CD4-positive, CD25-positive, alpha-beta regulatory T cell (primary cell): ENCODE measurements at regions not wholly inside any gene's neighbourhood (a gene's known extent, or its start where the extent isn't known, plus 50 kb on each side); places are given as distances from the start of the nearest gene placed in this dataset.
"Not testable (repeated sequence)": the region's sequence is repeated elsewhere in the genome, so short reads cannot be mapped to it uniquely, and the experiment has no call there.

Experiments
- ATAC-seq, 2 donors: fragments of 150-1000 bp; cut with Tn5 transposase; one replicate each; pipeline ENCODE4 v1.10.0; 2021; ENCODE audit warnings: low read depth in 2 of 2, moderate number of reproducible peaks in 2 of 2, moderate library complexity in 1 of 2
- DNase-seq, 3 donors: peaks; one replicate each; pipeline versions ENCODE4 v3.0.0 to v3.0.0-alpha.2; 2012 to 2022; ENCODE audit warnings: mixed read lengths in 1 of 3
- H3K27ac ChIP-seq: one replicate; pipeline ENCODE4 v1.7.0; 2013; ENCODE audit warnings: mild to moderate bottlenecking, low read length; ENCODE audit not compliant: insufficient read depth, poor library complexity, severe bottlenecking
- H3K27me3 ChIP-seq: one replicate; pipeline ENCODE4 v1.7.0; 2013; ENCODE audit warnings: low read length; ENCODE audit not compliant: control insufficient read depth, insufficient read depth
- H3K36me3 ChIP-seq: one replicate; pipeline ENCODE4 v1.7.0; 2013; ENCODE audit warnings: mild to moderate bottlenecking, low read length, moderate library complexity; ENCODE audit not compliant: control insufficient read depth, insufficient read depth
- H3K4me1 ChIP-seq: 2 replicates; pipeline ENCODE4 v1.7.0; 2013; ENCODE audit warnings: mild to moderate bottlenecking, low read length; ENCODE audit not compliant: insufficient read depth, control insufficient read depth, poor library complexity, severe bottlenecking
- H3K4me3 ChIP-seq: one replicate; pipeline ENCODE4 v1.7.0; 2013; ENCODE audit warnings: low read depth, mild to moderate bottlenecking, low read length, moderate library complexity
- H3K9me3 ChIP-seq, 2 experiments: 1 replicate in 1 of 2; 2 replicates in 1 of 2; pipeline ENCODE4 v1.7.0; 2013; ENCODE audit warnings: low read length in 2 of 2, mild to moderate bottlenecking in 1 of 2, moderate library complexity in 1 of 2; ENCODE audit not compliant: control insufficient read depth in 2 of 2
- H3K27ac Mint-ChIP-seq, 3 donors: one replicate each; pipeline ENCODE4 v1.8.0; 2020 to 2022; ENCODE audit warnings: mild to moderate bottlenecking in 3 of 3, mixed read lengths in 3 of 3, moderate library complexity in 2 of 3
- H3K27me3 Mint-ChIP-seq: one replicate; pipeline ENCODE4 v1.8.0; 2022; ENCODE audit warnings: mild to moderate bottlenecking, mixed read lengths
- H3K36me3 Mint-ChIP-seq: one replicate; pipeline ENCODE4 v1.8.0; 2020; ENCODE audit warnings: mixed read lengths
- H3K4me1 Mint-ChIP-seq, 4 donors: one replicate each; pipeline ENCODE4 v1.8.0; 2020 to 2022; ENCODE audit warnings: mixed read lengths in 4 of 4, mild to moderate bottlenecking in 1 of 4
- H3K4me3 Mint-ChIP-seq, 4 donors: one replicate each; pipeline ENCODE4 v1.8.0; 2020 to 2022; ENCODE audit warnings: mild to moderate bottlenecking in 4 of 4, mixed read lengths in 4 of 4, moderate library complexity in 3 of 4
- H3K9me3 Mint-ChIP-seq, 7 donors: one replicate each; pipeline ENCODE4 v1.8.0; 2020 to 2022; ENCODE audit warnings: mixed read lengths in 7 of 7, mild to moderate bottlenecking in 3 of 7, moderate library complexity in 2 of 7

- Histone ChIP-seq H3K4me3 (no peak overlapping the region), H3K36me3 (no peaks in the 10 kb centered on the region), H3K27me3 (no peaks in the 10 kb centered on the region), H3K27ac (no peak overlapping the region), H3K4me1 (peaks cover 8% of the 10 kb centered on the region), H3K9me3 (no peaks in the 10 kb centered on the region)
- H3K27ac Mint-ChIP-seq, result no peak overlapping the region
- H3K27me3 Mint-ChIP-seq, result no peaks in the 10 kb centered on the region
- peaks cover 0 to 18% (median 10%) of the 10 kb centered on the region in 4 donors for H3K4me1 Mint-ChIP-seq
- H3K36me3 Mint-ChIP-seq, result no peaks in the 10 kb centered on the region
- H3K4me3 Mint-ChIP-seq, result no peak overlapping the region
- ATAC-seq (no peak), DNase-seq (no peak)
- peaks cover 0 to 3% (median 0%) of the 10 kb centered on the region in 7 donors for H3K9me3 Mint-ChIP-seq
Measured at GRCh38 chrX:13485167-13485566, 84.2 kb upstream of the EGFL6 start.

- Mint-ChIP-seq H3K27ac (peak overlapping the region in 2 of 3 donors; percentile 13 to 32), H3K9me3 (peaks cover 0 to 3% (median 0%) of the 10 kb centered on the region in 7 donors), H3K4me1 (peaks cover 0 to 18% (median 10%) of the 10 kb centered on the region in 4 donors), H3K36me3 (no peaks in the 10 kb centered on the region), H3K27me3 (no peaks in the 10 kb centered on the region), H3K4me3 (no peak overlapping the region)
- H3K4me3 ChIP-seq, result no peak overlapping the region
- ATAC-seq (no peak), DNase-seq (no peak)
- H3K27me3 ChIP-seq, result no peaks in the 10 kb centered on the region
- H3K36me3 ChIP-seq, result no peaks in the 10 kb centered on the region
- H3K27ac ChIP-seq, result no peak overlapping the region
- no peaks in the 10 kb centered on the region for H3K9me3 ChIP-seq
- peaks cover 8% of the 10 kb centered on the region for H3K4me1 ChIP-seq
Measured at GRCh38 chrX:13483773-13484172, 85.6 kb upstream of the EGFL6 start.

- Mint-ChIP-seq H3K27ac (no peak overlapping the region), H3K9me3 (peaks cover 0 to 3% (median 0%) of the 10 kb centered on the region in 7 donors), H3K27me3 (no peaks in the 10 kb centered on the region), H3K4me3 (no peak overlapping the region), H3K4me1 (peaks cover 0 to 14% (median 5%) of the 10 kb centered on the region in 4 donors), H3K36me3 (no peaks in the 10 kb centered on the region)
- no peak overlapping the region for H3K27ac ChIP-seq
- no peak for DNase-seq
- peaks cover 8% of the 10 kb centered on the region for H3K4me1 ChIP-seq
- no peak for ATAC-seq
- no peaks in the 10 kb centered on the region for H3K27me3 ChIP-seq
- H3K9me3 ChIP-seq, result no peaks in the 10 kb centered on the region
- no peaks in the 10 kb centered on the region for H3K36me3 ChIP-seq
- H3K4me3 ChIP-seq, result no peak overlapping the region
Measured at GRCh38 chrX:13482746-13483541, 86.5 kb upstream of the EGFL6 start.

DNA sequence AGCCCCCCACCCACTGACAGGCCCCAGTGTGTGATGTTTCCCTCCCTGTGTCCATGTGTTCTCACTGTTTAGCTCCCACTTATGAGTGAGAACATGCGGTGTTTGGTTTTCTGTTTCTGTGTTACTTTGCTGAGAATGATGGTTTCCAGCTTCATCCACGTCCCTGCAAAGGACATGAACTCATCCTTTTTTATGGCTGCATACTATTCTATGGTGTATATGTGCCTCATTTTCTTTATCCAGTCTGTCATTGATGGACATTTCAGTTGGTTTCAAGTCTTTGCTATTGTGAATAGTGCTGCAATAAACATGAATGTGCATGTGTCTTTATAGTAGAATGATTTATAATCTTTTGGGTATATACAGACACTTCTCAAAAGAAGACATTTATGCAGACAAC is 88.6 kb upstream of the EGFL6 start:
- H3K4me3 Mint-ChIP-seq, H3K4me3 ChIP-seq, DNase-seq, H3K4me1 Mint-ChIP-seq, ATAC-seq, H3K27me3 Mint-ChIP-seq, H3K9me3 Mint-ChIP-seq, H3K9me3 ChIP-seq, H3K4me1 ChIP-seq, H3K27ac ChIP-seq, H3K36me3 Mint-ChIP-seq, H3K27ac Mint-ChIP-seq, H3K36me3 ChIP-seq, H3K27me3 ChIP-seq: not testable (repeated sequence)

DNA sequence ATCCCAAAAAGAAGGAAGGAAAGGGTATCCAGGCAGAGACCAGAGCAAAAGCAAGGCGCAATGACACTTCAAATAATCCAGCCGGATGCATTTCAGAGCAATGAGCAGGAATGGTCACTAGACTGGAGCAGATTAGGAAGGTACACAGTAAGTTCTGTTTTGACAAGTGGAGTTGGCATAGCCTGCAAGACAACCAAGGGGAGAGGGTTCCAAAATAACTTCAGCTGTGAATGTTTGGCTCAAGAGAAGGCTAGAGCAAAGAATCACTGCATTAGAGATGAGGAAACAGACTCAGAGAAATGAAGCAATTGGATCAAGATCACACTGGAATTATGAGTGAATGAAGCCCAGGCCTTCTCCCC is 90.0 kb upstream of the EGFL6 start:
- Histone ChIP-seq H3K27me3 (no peaks in the 10 kb centered on the region), H3K27ac (no peak overlapping the region), H3K9me3 (no peaks in the 10 kb centered on the region), H3K36me3 (no peaks in the 10 kb centered on the region), H3K4me1 (no peaks in the 10 kb centered on the region), H3K4me3 (no peak overlapping the region)
- Mint-ChIP-seq H3K27me3 (no peaks in the 10 kb centered on the region), H3K27ac (no peak overlapping the region), H3K4me3 (no peak overlapping the region), H3K36me3 (no peaks in the 10 kb centered on the region), H3K9me3 (peaks cover 0 to 3% (median 0%) of the 10 kb centered on the region in 7 donors), H3K4me1 (peaks cover 0 to 3% (median 1%) of the 10 kb centered on the region in 4 donors)
- DNase-seq, result no peak
- no peak for ATAC-seq

- peaks cover 0 to 8% (median 6%) of the 10 kb centered on the region in 4 donors for H3K4me1 Mint-ChIP-seq
- Histone ChIP-seq H3K27me3 (no peaks in the 10 kb centered on the region), H3K27ac (no peak overlapping the region), H3K4me1 (peaks cover under 1% of the 10 kb centered on the region), H3K9me3 (no peaks in the 10 kb centered on the region), H3K4me3 (no peak overlapping the region), H3K36me3 (no peaks in the 10 kb centered on the region)
- ATAC-seq (no peak), DNase-seq (no peak)
- no peak overlapping the region for H3K4me3 Mint-ChIP-seq
- H3K9me3 Mint-ChIP-seq, result peaks cover 0 to 3% (median 0%) of the 10 kb centered on the region in 7 donors
- no peak overlapping the region for H3K27ac Mint-ChIP-seq
- no peaks in the 10 kb centered on the region for H3K27me3 Mint-ChIP-seq
- H3K36me3 Mint-ChIP-seq, result no peaks in the 10 kb centered on the region
Measured at GRCh38 chrX:13478740-13479451, 90.5 kb upstream of the EGFL6 start.

DNA sequence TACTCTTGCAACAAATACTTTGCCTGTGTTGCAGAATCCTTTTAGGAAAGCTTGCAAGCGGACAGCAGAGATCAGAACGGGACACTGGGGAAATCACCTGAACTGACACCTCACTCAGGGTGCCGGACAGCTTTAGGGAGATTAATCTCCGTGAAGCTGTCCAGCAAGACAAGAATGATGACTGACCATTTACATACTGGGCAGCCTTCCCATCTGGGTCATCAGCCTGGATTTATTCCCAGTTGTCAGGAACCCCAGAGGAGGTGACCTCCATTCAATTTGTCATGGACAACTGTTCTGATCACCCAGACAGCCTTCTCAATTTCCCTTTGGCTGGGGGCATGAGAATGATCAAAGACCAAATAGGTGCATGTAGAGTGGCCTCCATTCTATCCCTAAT is 93.0 kb upstream of the EGFL6 start:
- H3K27me3 ChIP-seq, result no peaks in the 10 kb centered on the region
- Mint-ChIP-seq H3K27ac (no peak overlapping the region), H3K36me3 (no peaks in the 10 kb centered on the region), H3K9me3 (peaks cover 0 to 2% (median 0%) of the 10 kb centered on the region in 7 donors), H3K4me3 (peak overlapping the region in 1 of 4 donors; percentile 58), H3K27me3 (no peaks in the 10 kb centered on the region), H3K4me1 (peaks cover 0 to 13% (median 11%) of the 10 kb centered on the region in 4 donors)
- H3K27ac ChIP-seq, result no peak overlapping the region
- DNase-seq, result no peak
- H3K4me3 ChIP-seq, result no peak overlapping the region
- ATAC-seq, result no peak
- no peaks in the 10 kb centered on the region for H3K36me3 ChIP-seq
- no peaks in the 10 kb centered on the region for H3K9me3 ChIP-seq
- H3K4me1 ChIP-seq, result peaks cover 8% of the 10 kb centered on the region
